OCI-LY1 (cell line): ENCODE measurements at regions not wholly inside any gene's neighbourhood (a gene's known extent, or its start where the extent isn't known, plus 50 kb on each side); places are given as distances from the start of the nearest gene placed in this dataset.
"Not testable (repeated sequence)": the region's sequence is repeated elsewhere in the genome, so short reads cannot be mapped to it uniquely, and the experiment has no call there.

Experiments
- H2AFZ ChIP-seq: fragments of 200-600 bp; sonication (generic), shearing (Covaris generic); 2 replicates; pipeline ENCODE4 v1.6.0; 2014; ENCODE audit warnings: antibody characterized with exemption, mild to moderate bottlenecking, low read length
- H3F3A ChIP-seq: fragments of 200-600 bp; sonication (generic), shearing (Covaris generic); 2 replicates; pipeline ENCODE4 v1.6.0; 2014; ENCODE audit warnings: mild to moderate bottlenecking, antibody characterized with exemption, low read length, moderate library complexity; ENCODE audit not compliant: insufficient read depth
- H3K27ac ChIP-seq: fragments of 200-600 bp; sonication (generic); 2 replicates; pipeline ENCODE4 v1.5.1; 2014; ENCODE audit warnings: low read length, mixed run types, mild to moderate bottlenecking, low read depth; ENCODE audit not compliant: poor library complexity, severe bottlenecking
- H3K27me3 ChIP-seq: fragments of 200-600 bp; sonication (generic); 2 replicates; pipeline ENCODE4 v1.6.0; 2014; ENCODE audit warnings: antibody characterized with exemption, mild to moderate bottlenecking, low read length, moderate library complexity; ENCODE audit not compliant: insufficient read depth
- H3K36me3 ChIP-seq: fragments of 200-600 bp; sonication (generic); 2 replicates; pipeline ENCODE4 v1.6.1; 2014; ENCODE audit warnings: mild to moderate bottlenecking, antibody characterized with exemption, low read length, moderate library complexity, mixed read lengths; ENCODE audit not compliant: insufficient read depth
- H3K4me1 ChIP-seq: fragments of 200-600 bp; sonication (generic); 2 replicates; pipeline ENCODE4 v1.5.1; 2014; ENCODE audit warnings: mild to moderate bottlenecking, low read length, moderate library complexity; ENCODE audit not compliant: insufficient read depth, severe bottlenecking
- H3K4me2 ChIP-seq: fragments of 200-600 bp; sonication (generic), shearing (Covaris generic); 2 replicates; pipeline ENCODE4 v1.6.1; 2014; ENCODE audit warnings: low read length
- H3K4me3 ChIP-seq: fragments of 200-600 bp; sonication (generic); 2 replicates; pipeline ENCODE4 v1.5.1; 2014; ENCODE audit warnings: low read length, low read depth, mild to moderate bottlenecking, mixed read lengths; ENCODE audit not compliant: poor library complexity, severe bottlenecking
- H3K79me2 ChIP-seq: fragments of 200-600 bp; shearing (Covaris generic); 2 replicates; pipeline ENCODE4 v1.6.1; 2016; ENCODE audit warnings: mixed run types, low read length, mixed read lengths; ENCODE audit not compliant: insufficient read depth
- H3K9ac ChIP-seq: fragments of 200-600 bp; sonication (generic), shearing (Covaris generic); 2 replicates; pipeline ENCODE4 v1.6.1; 2014; ENCODE audit warnings: mild to moderate bottlenecking, low read length, mixed read lengths
- H3K9me2 ChIP-seq: fragments of 200-600 bp; sonication (generic), shearing (Covaris generic); 2 replicates; pipeline ENCODE4 v1.6.1; 2014; ENCODE audit warnings: low read depth, mild to moderate bottlenecking, low read length, mixed read lengths
- H3K9me3 ChIP-seq: fragments of 200-600 bp; shearing (Covaris generic); 2 replicates; pipeline ENCODE4 v1.6.1; 2014; ENCODE audit warnings: low read length, mixed read lengths
- H4K20me1 ChIP-seq: fragments of 200-600 bp; sonication (generic), shearing (Covaris generic); 2 replicates; pipeline ENCODE4 v1.6.0; 2016; ENCODE audit warnings: mild to moderate bottlenecking, low read length; ENCODE audit not compliant: insufficient read depth
- CTCF ChIP-seq: fragments of 200-600 bp; sonication (generic), shearing (Covaris generic); IDR thresholded peaks from 2 replicates; pipeline ENCODE4 v1.5.1; 2017; ENCODE audit warnings: mild to moderate bottlenecking, antibody characterized with exemption, low read length, moderate library complexity, mixed read lengths
- EZH2 ChIP-seq: fragments of 200-600 bp; sonication (generic), shearing (Covaris generic); IDR thresholded peaks from 2 replicates; pipeline ENCODE4 v1.8.0; 2017; ENCODE audit warnings: borderline replicate concordance, mixed run types, mild to moderate bottlenecking, antibody characterized with exemption, low read length, moderate library complexity, mixed read lengths

GRCh38 chr10:37003126-37003525, 122.3 kb upstream of the ANKRD30A start:
- Histone ChIP-seq H3K9me2 (no peaks in the 10 kb centered on the region), H3K4me1 (no peaks in the 10 kb centered on the region), H3K4me2 (no peak overlapping the region), H3K27ac (no peak overlapping the region), H2AFZ (no peak overlapping the region), H3K9ac (no peak overlapping the region), H3F3A (no peaks in the 10 kb centered on the region), H4K20me1 (no peaks in the 10 kb centered on the region), H3K4me3 (no peak overlapping the region), H3K36me3 (no peaks in the 10 kb centered on the region), H3K9me3 (no peaks in the 10 kb centered on the region), H3K79me2 (no peaks in the 10 kb centered on the region), H3K27me3 (no peaks in the 10 kb centered on the region)
- no peak for TF ChIP-seq CTCF
- TF ChIP-seq EZH2 = no peak

GRCh38 chr10:36995806-36996205, 129.6 kb upstream of the ANKRD30A start:
- H2AFZ ChIP-seq, H3K9me3 ChIP-seq, H3K4me1 ChIP-seq, H3K9ac ChIP-seq, H3K4me2 ChIP-seq, H3K27me3 ChIP-seq, H3K27ac ChIP-seq, H3F3A ChIP-seq, H3K9me2 ChIP-seq, H3K79me2 ChIP-seq, H3K4me3 ChIP-seq, H4K20me1 ChIP-seq, H3K36me3 ChIP-seq: not testable (repeated sequence)

- TF ChIP-seq CTCF (no peak), EZH2 (no peak)
- Histone ChIP-seq H3K4me1 (no peaks in the 10 kb centered on the region), H3F3A (no peaks in the 10 kb centered on the region), H3K27ac (no peak overlapping the region), H3K9ac (no peak overlapping the region), H2AFZ (no peak overlapping the region), H3K9me3 (no peaks in the 10 kb centered on the region), H3K4me2 (no peak overlapping the region), H3K9me2 (no peaks in the 10 kb centered on the region), H3K4me3 (no peak overlapping the region), H3K79me2 (no peaks in the 10 kb centered on the region), H3K36me3 (no peaks in the 10 kb centered on the region), H3K27me3 (no peaks in the 10 kb centered on the region), H4K20me1 (no peaks in the 10 kb centered on the region)
These were observed 130.5 kb upstream of the ANKRD30A start for GRCh38 chr10:36994886-36995285.

GRCh38 chr10:36989233-36989632, 136.2 kb upstream of the ANKRD30A start:
- TF ChIP-seq CTCF (no peak), EZH2 (no peak)
- H3K9me2 ChIP-seq = no peaks in the 10 kb centered on the region
- H3K79me2 ChIP-seq = no peaks in the 10 kb centered on the region
- H3K4me2 ChIP-seq = no peak overlapping the region
- no peak overlapping the region for H3K9ac ChIP-seq
- H3K36me3 ChIP-seq = no peaks in the 10 kb centered on the region
- no peaks in the 10 kb centered on the region for H4K20me1 ChIP-seq
- no peak overlapping the region for H3K27ac ChIP-seq
- no peak overlapping the region for H2AFZ ChIP-seq
- no peak overlapping the region for H3K4me3 ChIP-seq
- no peaks in the 10 kb centered on the region for H3F3A ChIP-seq
- H3K27me3 ChIP-seq = no peaks in the 10 kb centered on the region
- H3K9me3 ChIP-seq = no peaks in the 10 kb centered on the region
- no peaks in the 10 kb centered on the region for H3K4me1 ChIP-seq
